K562 (cell line): ENCODE measurements at regions not wholly inside any gene's neighbourhood (a gene's known extent, or its start where the extent isn't known, plus 50 kb on each side); places are given as distances from the start of the nearest gene placed in this dataset.

Experiments
- ATAC-seq: fragments of 200-7000 bp; cut with Tn5 transposase; 3 replicates; pipeline ENCODE4 v1.9.1; 2020; ENCODE audit warnings: moderate library complexity
- BruUV-seq: library from RNA; stranded (reverse); fragments of 400-500 nt; replicated peaks from 2 replicates; lab custom pipeline; 2021; lab: Mats Ljungman, UMichigan
- CTCF ChIA-PET: fragments of 300-600 bp; formaldehyde crosslinking; extraction: SDS; loops from one replicate; lab custom pipeline; 2021; ENCODE audit warnings: low intra/inter-chr PET ratio; lab: Yijun Ruan, JAX
- POLR2A ChIA-PET: fragments of 300-600, 350-650 bp; sonication (Branson Sonifier 250); formaldehyde crosslinking; extraction: SDS; loops from one replicate; lab custom pipeline; 2021; ENCODE audit warnings: antibody characterized with exemption, inconsistent platforms; lab: Yijun Ruan, JAX
- DNase-seq, 4 experiments: peaks; one replicate each; pipeline versions ENCODE4 v3.0.0 to v3.0.0-alpha.2; 2011 to 2018; ENCODE audit warnings: low spot score in 3 of 4, mixed read lengths in 3 of 4; ENCODE audit errors: extremely low read depth in 1 of 4
- FAIRE-seq: peaks from 2 replicates; lab custom pipeline; 2011; peaks lifted over from hg19 to GRCh38; lab: Jason Lieb, UNC
- H2AFZ ChIP-seq: 2 replicates; pipeline ENCODE4 v1.6.0; 2011; ENCODE audit warnings: low read depth, low read length, control low read depth, inconsistent platforms
- H3K27ac ChIP-seq: fragments of 200-600 bp; 3 replicates; pipeline ENCODE4 v1.8.0; 2011; ENCODE audit warnings: low read depth, mild to moderate bottlenecking, control low read depth, inconsistent platforms, low read length, moderate library complexity, mixed read lengths; ENCODE audit errors: extremely low read depth
- H3K27me3 ChIP-seq, 2 experiments: fragments of 300-600 bp in 1 of 2; 2 replicates in 1 of 2; 3 replicates in 1 of 2; pipeline versions ENCODE4 v1.6.0 to v1.8.0; 2011; ENCODE audit warnings: inconsistent platforms in 2 of 2, low read length in 2 of 2, mild to moderate bottlenecking in 1 of 2, mixed read lengths in 1 of 2, moderate library complexity in 1 of 2; ENCODE audit not compliant: control insufficient read depth in 2 of 2, insufficient read depth in 2 of 2
- H3K36me3 ChIP-seq: fragments of 300-600 bp; 3 replicates; pipeline ENCODE4 v1.8.0; 2011; ENCODE audit warnings: mild to moderate bottlenecking, low read length, inconsistent platforms; ENCODE audit not compliant: control insufficient read depth, insufficient read depth
- H3K4me1 ChIP-seq, 2 experiments: fragments of 200-600 bp in 1 of 2; replicated peaks in 1 of 2; 2 replicates in 1 of 2; 3 replicates in 1 of 2; pipeline versions ENCODE4 v1.5.1 to v1.8.0; 2011; ENCODE audit warnings: inconsistent platforms in 2 of 2, low read length in 2 of 2, mild to moderate bottlenecking in 1 of 2, mixed read lengths in 1 of 2, moderate library complexity in 1 of 2; ENCODE audit not compliant: control insufficient read depth in 2 of 2, insufficient read depth in 2 of 2
- H3K4me2 ChIP-seq: 2 replicates; pipeline ENCODE4 v1.6.1; 2011; ENCODE audit warnings: low read length, control low read depth, inconsistent platforms, mixed read lengths; ENCODE audit not compliant: insufficient read depth
- H3K4me3 ChIP-seq: fragments of 200-600 bp; sonication (generic), shearing (Covaris generic); 2 replicates; pipeline ENCODE4 v1.5.1; 2016; ENCODE audit warnings: control low read depth, inconsistent platforms
- H3K79me2 ChIP-seq: fragments of 200-600 bp; 3 replicates; pipeline ENCODE4 v1.8.0; 2011; ENCODE audit warnings: low read length, inconsistent platforms; ENCODE audit not compliant: control insufficient read depth, insufficient read depth
- H3K9ac ChIP-seq, 2 experiments: 2 replicates each; pipeline versions ENCODE4 v1.6.0 to v1.6.1; 2011; ENCODE audit warnings: low read depth in 2 of 2, low read length in 2 of 2, control low read depth in 1 of 2, inconsistent platforms in 1 of 2, mild to moderate bottlenecking in 1 of 2, mixed read lengths in 1 of 2; ENCODE audit not compliant: insufficient read depth in 1 of 2
- H3K9me1 ChIP-seq: one replicate; pipeline ENCODE4 v1.6.0; 2011; ENCODE audit warnings: inconsistent platforms, mild to moderate bottlenecking, low read length, moderate library complexity; ENCODE audit not compliant: control insufficient read depth, insufficient read depth
- H3K9me3 ChIP-seq: replicated peaks from 2 replicates; pipeline ENCODE4 v1.5.1; 2011; ENCODE audit warnings: low read depth, low read length, inconsistent platforms; ENCODE audit not compliant: control insufficient read depth, insufficient read depth
- H4K20me1 ChIP-seq: replicated peaks from 2 replicates; pipeline ENCODE4 v1.6.1; 2011; ENCODE audit warnings: low read length, inconsistent platforms, mixed read lengths; ENCODE audit not compliant: control insufficient read depth, insufficient read depth
- ARID2 ChIP-seq: fragments of 450-650 bp; IDR thresholded peaks from 2 replicates; pipeline ENCODE4 v1.6.1; 2017; ENCODE audit warnings: antibody characterized with exemption, mild to moderate bottlenecking
- ATF2 ChIP-seq: sonication (generic); formaldehyde crosslinking; IDR thresholded peaks from 2 replicates; pipeline ENCODE4 v1.8.1; 2022; ENCODE audit warnings: missing genetic modification reagents
- CREBBP ChIP-seq: IDR thresholded peaks from one replicate; pipeline ENCODE4 v1.6.1; 2012; ENCODE audit warnings: low read depth, mild to moderate bottlenecking, control low read depth, inconsistent platforms, low read length
- E2F8 ChIP-seq: fragments of 450-650 bp; IDR thresholded peaks from 2 replicates; pipeline ENCODE4 v1.7.1; 2018; ENCODE audit warnings: mild to moderate bottlenecking, low read depth; ENCODE audit not compliant: partially characterized antibody
- KAT2B ChIP-seq: IDR thresholded peaks from one replicate; pipeline ENCODE4 v1.6.1; 2012; ENCODE audit warnings: low read depth, mild to moderate bottlenecking, control low read depth, inconsistent platforms, low read length, moderate library complexity
- LARP7 ChIP-seq: fragments of 450-650 bp; IDR thresholded peaks from 2 replicates; pipeline ENCODE4 v1.6.1; 2016
- MAFK ChIP-seq: IDR thresholded peaks from 2 replicates; pipeline ENCODE4 v1.6.1; 2011; ENCODE audit warnings: low read length, improper control_type of control experiment
- NKRF ChIP-seq: fragments of 450-650 bp; IDR thresholded peaks from 2 replicates; pipeline ENCODE4 v1.6.1; 2016; ENCODE audit warnings: borderline replicate concordance
- NR2C2 ChIP-seq, 2 experiments: fragments of 200-800 bp in 1 of 2; sonication (Bioruptor generic) in 1 of 2; sonication (generic) in 1 of 2; formaldehyde crosslinking in 1 of 2; IDR thresholded peaks; 2 replicates each; pipeline versions ENCODE4 v1.6.1 to v1.8.0; 2016 to 2022; ENCODE audit warnings: mild to moderate bottlenecking in 1 of 2, missing compliant biosample characterization in 1 of 2, missing genetic modification characterization in 1 of 2, missing genetic modification reagents in 1 of 2
- RAD51 ChIP-seq: fragments of 450-650 bp; IDR thresholded peaks from 2 replicates; pipeline ENCODE4 v1.7.1; 2016; ENCODE audit warnings: low read depth, mild to moderate bottlenecking, borderline replicate concordance
- RBM17 ChIP-seq: fragments of 200-400 bp; formaldehyde crosslinking; IDR thresholded peaks from 2 replicates; pipeline ENCODE4 v1.6.1; 2017; ENCODE audit warnings: low read depth, mild to moderate bottlenecking, low read length, borderline replicate concordance
- WGBS: fragments of 100-300 bp; shearing (Covaris generic); methylation state at CpG from one replicate; pipeline ENCODE4 v1.1.6; 2016; ENCODE audit warnings: low coverage, mixed read lengths; ENCODE audit not compliant: insufficient coverage; ENCODE audit errors: missing lambda C conversion rate; 5-methylcytosine and 5-hydroxymethylcytosine counted together
- in situ Hi-C: fragments of 300-500 bp; cut with MboI; formaldehyde crosslinking; loops from 4 replicates; pipeline ENCODE4 v1.15.0; 2018; ENCODE audit warnings: inconsistent platforms, mixed read lengths
- intact Hi-C: fragments of 100-400 bp; cut with micrococcal nuclease; formaldehyde crosslinking; loops from 2 replicates; pipeline ENCODE4 v1.14.2; 2022

GRCh38 chr2:66682476-66682875, 247.6 kb downstream of the MEIS1 start:
- intact Hi-C loops (no loop called here), in situ Hi-C loops (no loop called here)
- Histone ChIP-seq H3K9ac (no peak overlapping the region), H2AFZ (no peak overlapping the region), H4K20me1 (no peaks in the 10 kb centered on the region), H3K36me3 (no peaks in the 10 kb centered on the region), H3K9me3 (no peaks in the 10 kb centered on the region), H3K79me2 (no peaks in the 10 kb centered on the region), H3K4me3 (no peak overlapping the region), H3K4me2 (no peak overlapping the region), H3K4me1 (no peaks in the 10 kb centered on the region), H3K9me1 (no peaks in the 10 kb centered on the region), H3K27me3 (no peaks in the 10 kb centered on the region), H3K27ac (no peak overlapping the region)
- TF ChIP-seq MAFK (no peak), NKRF (no peak), KAT2B (no peak), LARP7 (no peak), RAD51 (no peak), NR2C2 (CRISPR knock-in tag; IDR thresholded peaks at IDR 0.05) (no peak), NR2C2 (tag; IDR thresholded peaks at IDR 0.05) (no peak), ATF2 (CRISPR knock-in tag) (no peak), E2F8 (no peak), RBM17 (no peak), ARID2 (no peak), CREBBP (no peak)
- CTCF ChIA-PET, result no interaction called here
- ATAC-seq, result no peak
- no peak for DNase-seq
- FAIRE-seq, result no peak
- POLR2A ChIA-PET, result no interaction called here
- 2% methylated on average over 5 of the region's 5 CpGs for WGBS
- BruUV-seq, result no TSS peak
